SH-SY5Y (cell line): ENCODE measurements at regions not wholly inside any gene's neighbourhood (a gene's known extent, or its start where the extent isn't known, plus 50 kb on each side); places are given as distances from the start of the nearest gene placed in this dataset.

Experiments used
- GATA2 ChIP-seq: IDR thresholded peaks from 2 replicates; pipeline ENCODE4 v1.6.1; 2011; ENCODE audit warnings: mild to moderate bottlenecking, low read depth, low read length
- GATA3 ChIP-seq: IDR thresholded peaks from 2 replicates; pipeline ENCODE4 v1.6.1; 2011; ENCODE audit warnings: low read depth, mild to moderate bottlenecking, low read length, moderate library complexity

DNA sequence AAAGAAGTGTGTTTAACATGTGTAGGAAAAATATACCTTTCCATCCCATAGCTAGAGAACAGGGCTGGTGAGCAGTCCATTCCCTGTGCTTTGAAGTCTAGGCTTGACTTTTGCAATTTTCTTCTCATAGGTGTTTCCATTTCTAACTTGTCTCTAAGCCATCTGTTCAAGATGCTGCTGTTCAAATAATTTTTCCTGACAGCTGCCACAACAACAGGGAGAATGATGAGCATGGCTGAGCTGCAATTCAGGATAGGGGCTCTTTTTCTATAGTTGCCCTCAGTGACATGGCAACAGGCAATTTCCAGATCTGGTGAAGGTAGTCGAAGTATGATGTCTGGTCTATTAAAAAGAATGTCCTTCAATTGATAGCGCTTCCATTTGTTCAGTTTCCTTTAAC, 103.0 kb upstream of the HS3ST5 start:
- TF ChIP-seq GATA3 (no peak), GATA2 (no peak)
